ENCODE measurements at regions not wholly inside any gene's neighbourhood (a gene's known extent, or its start where the extent isn't known, plus 50 kb on each side); places are given as distances from the start of the nearest gene placed in this dataset.
"Not testable (repeated sequence)": the region's sequence is repeated elsewhere in the genome, so short reads cannot be mapped to it uniquely, and the experiment has no call there.

DNA sequence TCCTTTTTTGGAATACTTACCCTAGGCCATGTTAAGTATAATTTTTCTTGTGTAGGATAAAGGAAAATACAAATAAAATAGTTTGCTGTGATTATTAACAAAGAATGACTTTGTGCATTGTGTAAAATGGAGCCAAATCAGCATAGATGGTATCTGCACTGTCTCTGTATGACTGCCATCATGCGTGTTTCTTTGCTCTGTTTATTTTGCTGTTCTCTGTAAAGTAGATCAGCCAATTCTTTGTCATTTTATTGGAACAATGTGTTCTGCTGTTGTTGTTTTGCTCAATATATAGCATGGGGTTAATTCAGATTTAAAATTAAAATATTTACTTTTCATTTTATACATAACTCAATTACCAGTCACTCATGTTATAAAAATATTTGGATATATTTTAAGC is 181.3 kb upstream of the UBE2E3 start:
- no peak for DNase-seq (ENCODE audit: low read depth)
- TF ChIP-seq, protein P1, sequence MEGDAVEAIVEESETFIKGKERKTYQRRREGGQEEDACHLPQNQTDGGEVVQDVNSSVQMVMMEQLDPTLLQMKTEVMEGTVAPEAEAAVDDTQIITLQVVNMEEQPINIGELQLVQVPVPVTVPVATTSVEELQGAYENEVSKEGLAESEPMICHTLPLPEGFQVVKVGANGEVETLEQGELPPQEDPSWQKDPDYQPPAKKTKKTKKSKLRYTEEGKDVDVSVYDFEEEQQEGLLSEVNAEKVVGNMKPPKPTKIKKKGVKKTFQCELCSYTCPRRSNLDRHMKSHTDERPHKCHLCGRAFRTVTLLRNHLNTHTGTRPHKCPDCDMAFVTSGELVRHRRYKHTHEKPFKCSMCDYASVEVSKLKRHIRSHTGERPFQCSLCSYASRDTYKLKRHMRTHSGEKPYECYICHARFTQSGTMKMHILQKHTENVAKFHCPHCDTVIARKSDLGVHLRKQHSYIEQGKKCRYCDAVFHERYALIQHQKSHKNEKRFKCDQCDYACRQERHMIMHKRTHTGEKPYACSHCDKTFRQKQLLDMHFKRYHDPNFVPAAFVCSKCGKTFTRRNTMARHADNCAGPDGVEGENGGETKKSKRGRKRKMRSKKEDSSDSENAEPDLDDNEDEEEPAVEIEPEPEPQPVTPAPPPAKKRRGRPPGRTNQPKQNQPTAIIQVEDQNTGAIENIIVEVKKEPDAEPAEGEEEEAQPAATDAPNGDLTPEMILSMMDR (conservative IDR thresholded peaks at IDR 0.05; ENCODE audit: low read length), result no peak
- no peak overlapping the region for H3K4me3 ChIP-seq (ENCODE audit: low read length)

DNA sequence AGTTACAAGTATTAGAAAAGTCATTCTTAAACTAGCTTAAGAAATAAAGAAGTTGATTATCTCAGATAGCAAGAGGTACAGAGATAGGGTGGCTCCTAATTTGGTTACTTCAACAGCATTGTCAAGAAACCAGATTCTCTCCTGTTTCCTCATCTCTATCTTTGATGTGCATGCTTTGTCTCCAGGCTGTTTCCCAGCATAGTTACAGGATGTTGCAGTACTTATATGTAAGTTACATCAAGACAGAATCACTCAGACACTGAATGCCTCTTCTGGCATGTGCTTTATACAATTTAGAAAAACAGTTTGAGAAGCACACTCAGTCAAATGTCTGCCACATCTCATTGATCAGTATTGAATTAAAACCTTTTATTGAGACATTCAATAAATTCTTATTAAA is 189.5 kb upstream of the UBE2E3 start:
- TF ChIP-seq, protein P1 (conservative IDR thresholded peaks at IDR 0.05; ENCODE audit: low read length), result no peak
- peak; percentile 64 for DNase-seq (ENCODE audit: low read depth)

DNA sequence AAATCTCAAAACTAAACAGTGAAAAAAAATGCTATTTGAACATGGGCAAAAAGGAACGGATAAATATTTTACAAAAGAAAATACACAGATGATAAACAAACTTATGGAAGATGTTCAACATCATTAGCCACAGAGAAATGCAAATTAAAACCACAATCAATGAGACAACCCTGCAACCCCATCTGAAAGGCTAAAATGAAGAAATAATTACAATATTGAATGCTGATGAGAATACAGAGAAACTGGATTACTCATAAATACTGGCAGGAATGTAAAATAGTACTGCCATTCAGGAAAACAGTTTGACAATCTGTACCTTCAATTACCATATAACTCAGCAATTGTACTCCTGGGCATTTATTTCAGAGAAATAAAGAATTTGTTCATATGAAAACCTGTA is 193.1 kb upstream of the UBE2E3 start:
- no peak overlapping the region for H3K4me3 ChIP-seq (ENCODE audit: low read length)
- peak; percentile 47 for DNase-seq (ENCODE audit: low read depth)
- TF ChIP-seq, protein P1 (conservative IDR thresholded peaks at IDR 0.05; ENCODE audit: low read length), result no peak

More for the DNA sequence above, 189.5 kb upstream of the UBE2E3 start:
- no peak overlapping the region for H3K4me3 ChIP-seq (ENCODE audit: low read length)

GRCh38 chr2:180781276-180781675 is 199.1 kb upstream of the UBE2E3 start:
- no peak overlapping the region for H3K4me3 ChIP-seq (ENCODE audit: low read length)
- TF ChIP-seq, protein P1 (conservative IDR thresholded peaks at IDR 0.05; ENCODE audit: low read length), result no peak
- no peak for DNase-seq (ENCODE audit: low read depth)

GRCh38 chr2:180778291-180778690 is 202.1 kb upstream of the UBE2E3 start:
- no peak overlapping the region for H3K4me3 ChIP-seq (ENCODE audit: low read length)
- TF ChIP-seq, protein P1 (conservative IDR thresholded peaks at IDR 0.05; ENCODE audit: low read length), result no peak
- no peak for DNase-seq (ENCODE audit: low read depth)

DNA sequence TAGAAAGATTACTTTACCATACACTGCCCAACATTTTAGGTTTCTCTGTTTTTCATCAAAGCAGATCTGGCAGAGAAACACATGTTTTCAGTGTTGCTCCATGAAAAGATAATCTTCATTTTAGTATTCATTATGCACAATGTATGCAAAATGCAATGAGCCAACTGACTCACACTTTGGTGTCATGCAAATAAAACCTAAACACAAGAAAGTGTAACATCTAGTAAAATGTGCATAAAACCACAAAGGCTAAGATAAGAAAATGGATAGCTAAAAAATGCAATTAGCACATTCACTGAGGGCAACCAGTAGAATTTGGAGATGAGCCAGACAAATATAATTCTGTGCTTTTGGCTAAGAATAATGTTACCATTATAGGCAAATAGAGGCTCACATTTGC is 203.5 kb upstream of the UBE2E3 start:
- no peak overlapping the region for H3K4me3 ChIP-seq (ENCODE audit: low read length)
- TF ChIP-seq, protein P1 (conservative IDR thresholded peaks at IDR 0.05; ENCODE audit: low read length), result no peak
- DNase-seq (ENCODE audit: low read depth), result peak; percentile 21

GRCh38 chr2:180775711-180776110 is 204.7 kb upstream of the UBE2E3 start:
- TF ChIP-seq, protein P1 (conservative IDR thresholded peaks at IDR 0.05; ENCODE audit: low read length), result no peak
- H3K4me3 ChIP-seq (ENCODE audit: low read length), result no peak overlapping the region
- no peak for DNase-seq (ENCODE audit: low read depth)

DNA sequence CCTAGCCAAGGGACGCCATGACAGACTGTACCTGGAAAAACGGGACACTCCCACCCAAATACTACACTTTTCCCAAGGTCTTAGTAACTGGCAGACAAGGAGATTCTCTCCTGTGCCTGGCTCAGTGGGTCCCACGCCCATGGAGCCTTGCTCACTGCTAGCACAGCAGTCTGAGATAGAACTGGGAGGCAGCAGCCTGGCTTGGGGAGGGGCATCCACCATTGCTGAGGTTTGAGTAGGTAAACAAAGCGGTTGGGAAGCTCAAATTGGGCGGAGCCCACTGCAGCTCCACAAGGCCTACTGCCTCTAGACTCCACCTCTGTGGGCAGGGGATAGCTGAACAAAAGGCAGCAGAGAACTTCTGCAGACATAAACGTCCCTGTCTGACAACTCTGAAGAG is 215.1 kb upstream of the UBE2E3 start:
- not testable (repeated sequence) for H3K4me3 ChIP-seq (ENCODE audit: low read length); DNase-seq (ENCODE audit: low read depth)
